Endothelial cell of umbilical vein (primary cell): ENCODE measurements at regions not wholly inside any gene's neighbourhood (a gene's known extent, or its start where the extent isn't known, plus 50 kb on each side); places are given as distances from the start of the nearest gene placed in this dataset.

Source experiments
- BruUV-seq: library from RNA; stranded (reverse); fragments of 400-500 nt; replicated peaks from 2 replicates; lab custom pipeline; 2021; lab: Mats Ljungman, UMichigan
- CTCF ChIA-PET: fragments of 300-600, 350-600 bp; sonication (Branson Sonifier 250); formaldehyde crosslinking; loops from one replicate; lab custom pipeline; 2021; ENCODE audit warnings: antibody characterized with exemption, inconsistent platforms; lab: Charles Lee
- POLR2A ChIA-PET: fragments of 300-600, 350-600 bp; sonication (Branson Sonifier 250); formaldehyde crosslinking; loops from one replicate; lab custom pipeline; 2021; ENCODE audit warnings: antibody characterized with exemption, inconsistent platforms; lab: Charles Lee
- DNase-seq: peaks from one replicate; pipeline ENCODE4 v3.0.0-alpha.2; 2011; ENCODE audit warnings: low read depth, low spot score
- FAIRE-seq: peaks from 2 replicates; lab custom pipeline; 2011; peaks lifted over from hg19 to GRCh38; lab: Jason Lieb, UNC
- H2AFZ ChIP-seq: 2 replicates; pipeline ENCODE4 v1.6.0; 2012; ENCODE audit warnings: low read depth, low read length, control low read depth, inconsistent platforms
- H3K27ac ChIP-seq: 2 replicates; pipeline ENCODE4 v1.5.1; 2011; ENCODE audit warnings: low read depth, mild to moderate bottlenecking, control low read depth, low read length, moderate library complexity; ENCODE audit not compliant: insufficient read depth
- H3K27me3 ChIP-seq, 2 experiments: 2 replicates each; pipeline versions ENCODE4 v1.6.0 to v1.6.1; 2011; ENCODE audit warnings: low read length in 2 of 2, mixed read lengths in 1 of 2; ENCODE audit not compliant: control insufficient read depth in 2 of 2, insufficient read depth in 2 of 2
- H3K36me3 ChIP-seq, 2 experiments: 2 replicates in 1 of 2; 3 replicates in 1 of 2; pipeline ENCODE4 v1.5.1; 2011; ENCODE audit warnings: low read length in 2 of 2, mild to moderate bottlenecking in 1 of 2, moderate library complexity in 1 of 2; ENCODE audit not compliant: control insufficient read depth in 2 of 2, insufficient read depth in 2 of 2; ENCODE audit errors: extremely low read depth in 1 of 2
- H3K4me1 ChIP-seq: 3 replicates; pipeline ENCODE4 v1.5.1; 2011; ENCODE audit warnings: mild to moderate bottlenecking, low read length; ENCODE audit not compliant: control insufficient read depth, insufficient read depth; ENCODE audit errors: extremely low read depth
- H3K4me2 ChIP-seq: 2 replicates; pipeline ENCODE4 v1.6.1; 2011; ENCODE audit warnings: low read length, control low read depth, mixed read lengths; ENCODE audit not compliant: insufficient read depth
- H3K4me3 ChIP-seq, 3 experiments: fragments of 200-600 bp in 1 of 3; sonication (generic), shearing (Covaris generic) in 1 of 3; replicated peaks in 1 of 3; 2 replicates each; pipeline ENCODE4 v1.5.1; 2011 to 2016; ENCODE audit warnings: control low read depth in 3 of 3, low read length in 3 of 3, mild to moderate bottlenecking in 2 of 3, inconsistent platforms in 1 of 3, low read depth in 1 of 3, moderate library complexity in 1 of 3; ENCODE audit not compliant: insufficient read depth in 1 of 3
- H3K79me2 ChIP-seq: 2 replicates; pipeline ENCODE4 v1.6.0; 2012; ENCODE audit warnings: low read length, inconsistent platforms; ENCODE audit not compliant: control insufficient read depth, insufficient read depth
- H3K9ac ChIP-seq: replicated peaks from 2 replicates; pipeline ENCODE3; 2011; ENCODE audit warnings: low read length, control low read depth; ENCODE audit not compliant: insufficient read depth; ENCODE audit errors: extremely low read depth
- H3K9me1 ChIP-seq: replicated peaks from 3 replicates; pipeline ENCODE4 v1.6.0; 2011; ENCODE audit warnings: mild to moderate bottlenecking, low read length; ENCODE audit not compliant: control insufficient read depth, insufficient read depth; ENCODE audit errors: extremely low read depth
- H3K9me3 ChIP-seq: replicated peaks from 2 replicates; pipeline ENCODE4 v1.5.1; 2012; ENCODE audit warnings: low read length, inconsistent platforms; ENCODE audit not compliant: control insufficient read depth, insufficient read depth
- H4K20me1 ChIP-seq: replicated peaks from 2 replicates; pipeline ENCODE3; 2011; ENCODE audit warnings: mild to moderate bottlenecking, low read length; ENCODE audit not compliant: control insufficient read depth, insufficient read depth; ENCODE audit errors: extremely low read depth
- EZH2 ChIP-seq: IDR thresholded peaks from 2 replicates; pipeline ENCODE4 v1.6.1; 2012; ENCODE audit warnings: borderline replicate concordance, low read depth, mild to moderate bottlenecking, moderate library complexity, low read length, inconsistent platforms; ENCODE audit not compliant: severe bottlenecking
- FOS ChIP-seq: IDR thresholded peaks from 2 replicates; pipeline ENCODE4 v1.6.1; 2011; ENCODE audit warnings: mild to moderate bottlenecking, low read length, moderate library complexity, borderline replicate concordance; ENCODE audit not compliant: insufficient read depth
- GATA2 ChIP-seq: IDR thresholded peaks from 2 replicates; pipeline ENCODE4 v1.7.0; 2011; ENCODE audit warnings: low read depth, mild to moderate bottlenecking, moderate library complexity, mixed read lengths, low read length; ENCODE audit not compliant: insufficient read length, insufficient read depth
- JUN ChIP-seq: IDR thresholded peaks from 2 replicates; pipeline ENCODE4 v1.6.1; 2011; ENCODE audit warnings: borderline replicate concordance, low read depth; ENCODE audit not compliant: insufficient read length, insufficient read depth
- MYC ChIP-seq: IDR thresholded peaks from one replicate; pipeline ENCODE4 v1.6.1; 2011; ENCODE audit warnings: mild to moderate bottlenecking, low read depth, low read length
- POLR2A ChIP-seq: IDR thresholded peaks from 2 replicates; pipeline ENCODE4 v1.6.1; 2012; ENCODE audit warnings: low read depth, mild to moderate bottlenecking, control low read depth, low read length
- POLR2AphosphoS5 ChIP-seq: IDR thresholded peaks from 2 replicates; pipeline ENCODE4 v1.6.1; 2012; ENCODE audit warnings: low read depth, mild to moderate bottlenecking, control low read depth, low read length, moderate library complexity; ENCODE audit not compliant: insufficient read depth
- dilution Hi-C: fragments of 300-500 bp; cut with MboI; formaldehyde crosslinking; loops from one replicate; pipeline ENCODE4 v1.15.0; 2019; ENCODE audit warnings: low sequenced_read_pairs; ENCODE audit not compliant: extremely low pct_ligation_motif_present
- intact Hi-C: fragments of 100-400 bp; cut with micrococcal nuclease; formaldehyde crosslinking; loops from one replicate; pipeline ENCODE4 v1.10.0; 2022
- TF ChIP-seq, protein P1 (sequence below): IDR thresholded peaks from 2 replicates; pipeline ENCODE4 v1.6.1; 2011; ENCODE audit not compliant: insufficient read depth, insufficient read length
- TF ChIP-seq, protein P2 (sequence below), 2 donors: IDR thresholded peaks; 1 replicate in 1 of 2; 2 replicates in 1 of 2; pipeline ENCODE4 v1.5.1; 2011; ENCODE audit warnings: low read length in 2 of 2, mild to moderate bottlenecking in 2 of 2, moderate library complexity in 2 of 2, control low read depth in 1 of 2, inconsistent platforms in 1 of 2, low read depth in 1 of 2; ENCODE audit not compliant: insufficient read depth in 1 of 2; ENCODE audit errors: extremely low read depth in 1 of 2

DNA sequence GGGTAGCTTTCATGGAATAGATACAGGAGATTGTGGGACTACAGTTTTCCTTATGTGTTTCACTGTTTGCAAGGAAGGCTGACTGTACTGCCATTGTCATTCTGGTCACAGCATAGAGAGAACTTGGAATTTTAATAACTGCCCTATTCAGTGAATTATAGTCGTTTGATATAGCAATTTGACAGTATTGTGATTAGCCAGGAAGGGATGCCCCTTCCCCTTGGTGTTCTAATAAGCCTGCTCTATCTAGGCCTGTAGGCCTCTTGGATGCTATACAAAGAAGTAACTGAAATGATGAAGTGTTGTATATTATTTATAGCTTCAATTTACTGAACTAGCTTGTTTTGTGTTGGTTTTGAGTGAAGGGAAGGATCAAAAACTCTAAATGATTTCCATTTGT, 528.6 kb upstream of the CDH2 start:
- dilution Hi-C loops (no loop called here), intact Hi-C loops (no loop called here)
- Histone ChIP-seq H3K36me3 (no peaks in the 10 kb centered on the region), H3K9me3 (no peaks in the 10 kb centered on the region), H3K79me2 (no peaks in the 10 kb centered on the region), H3K9me1 (no peaks in the 10 kb centered on the region), H4K20me1 (no peaks in the 10 kb centered on the region), H3K4me3 (no peak overlapping the region), H3K9ac (no peak overlapping the region), H3K4me1 (no peaks in the 10 kb centered on the region), H3K27ac (no peak overlapping the region), H3K4me2 (no peak overlapping the region), H2AFZ (no peak overlapping the region), H3K27me3 (no peaks in the 10 kb centered on the region)
- BruUV-seq = no TSS peak
- no peak for TF ChIP-seq EZH2
- TF ChIP-seq GATA2 = no peak
- FAIRE-seq (no peak), DNase-seq (no peak)
- ChIA-PET POLR2A (no interaction called here), CTCF (no interaction called here)

DNA sequence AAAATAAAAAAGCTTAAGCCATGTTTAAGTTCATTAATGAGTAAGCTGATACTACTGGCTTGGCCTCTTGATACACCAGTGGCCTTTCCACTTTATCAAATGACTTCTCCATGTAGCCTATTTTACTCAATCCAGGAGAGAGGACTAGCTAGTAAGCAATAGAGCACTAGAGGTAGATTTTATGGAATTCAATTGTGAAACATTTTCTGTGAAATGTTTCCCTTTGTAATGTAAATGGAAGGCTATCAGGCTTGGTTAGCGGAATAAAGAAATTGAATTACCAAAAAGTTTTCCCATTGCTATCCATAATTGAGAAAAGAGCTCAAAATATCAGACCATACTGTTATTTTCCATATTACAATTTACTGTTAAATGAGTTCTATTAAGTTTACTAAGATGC, 515.4 kb upstream of the CDH2 start:
- no peaks in the 10 kb centered on the region for H3K9me1 ChIP-seq
- no peak overlapping the region for H3K4me3 ChIP-seq
- dilution Hi-C loops = no loop called here
- DNase-seq (no peak), FAIRE-seq (no peak)
- no peak overlapping the region for H2AFZ ChIP-seq
- no peaks in the 10 kb centered on the region for H3K9me3 ChIP-seq
- H3K9ac ChIP-seq = no peak overlapping the region
- H3K36me3 ChIP-seq = no peaks in the 10 kb centered on the region
- no peak overlapping the region for H3K4me2 ChIP-seq
- TF ChIP-seq POLR2A (no peak), MYC (no peak), JUN (no peak), POLR2AphosphoS5 (no peak), GATA2 (no peak), EZH2 (no peak), FOS (no peak)
- TF ChIP-seq, protein P1, sequence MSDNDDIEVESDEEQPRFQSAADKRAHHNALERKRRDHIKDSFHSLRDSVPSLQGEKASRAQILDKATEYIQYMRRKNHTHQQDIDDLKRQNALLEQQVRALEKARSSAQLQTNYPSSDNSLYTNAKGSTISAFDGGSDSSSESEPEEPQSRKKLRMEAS = no peak
- TF ChIP-seq, protein P2, sequence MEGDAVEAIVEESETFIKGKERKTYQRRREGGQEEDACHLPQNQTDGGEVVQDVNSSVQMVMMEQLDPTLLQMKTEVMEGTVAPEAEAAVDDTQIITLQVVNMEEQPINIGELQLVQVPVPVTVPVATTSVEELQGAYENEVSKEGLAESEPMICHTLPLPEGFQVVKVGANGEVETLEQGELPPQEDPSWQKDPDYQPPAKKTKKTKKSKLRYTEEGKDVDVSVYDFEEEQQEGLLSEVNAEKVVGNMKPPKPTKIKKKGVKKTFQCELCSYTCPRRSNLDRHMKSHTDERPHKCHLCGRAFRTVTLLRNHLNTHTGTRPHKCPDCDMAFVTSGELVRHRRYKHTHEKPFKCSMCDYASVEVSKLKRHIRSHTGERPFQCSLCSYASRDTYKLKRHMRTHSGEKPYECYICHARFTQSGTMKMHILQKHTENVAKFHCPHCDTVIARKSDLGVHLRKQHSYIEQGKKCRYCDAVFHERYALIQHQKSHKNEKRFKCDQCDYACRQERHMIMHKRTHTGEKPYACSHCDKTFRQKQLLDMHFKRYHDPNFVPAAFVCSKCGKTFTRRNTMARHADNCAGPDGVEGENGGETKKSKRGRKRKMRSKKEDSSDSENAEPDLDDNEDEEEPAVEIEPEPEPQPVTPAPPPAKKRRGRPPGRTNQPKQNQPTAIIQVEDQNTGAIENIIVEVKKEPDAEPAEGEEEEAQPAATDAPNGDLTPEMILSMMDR (IDR thresholded peaks at IDR 0.05; ENCODE audit: extremely low read depth in 1 of 2, insufficient read depth in 1 of 2, low read depth in 1 of 2, low read length in 2 of 2) = no peak
- H3K79me2 ChIP-seq = no peaks in the 10 kb centered on the region
- POLR2A ChIA-PET = no interaction called here
- intact Hi-C loops = loop anchor here (10.0 kb wide), 1 partner anchor 272 kb away; no protein-coding TSS in a partner anchor
- H3K4me1 ChIP-seq = peaks cover 13% of the 10 kb centered on the region
- no peaks in the 10 kb centered on the region for H4K20me1 ChIP-seq
- no peaks in the 10 kb centered on the region for H3K27me3 ChIP-seq
- no TSS peak for BruUV-seq
- CTCF ChIA-PET = interaction anchor here (1.2 to 2.3 kb wide), 3 partner anchors 9 to 76 kb away, joined by 3 to 12 read pairs (median 3); no protein-coding TSS in a partner anchor
- no peak overlapping the region for H3K27ac ChIP-seq
